ENCODE measurements at regions not wholly inside any gene's neighbourhood (a gene's known extent, or its start where the extent isn't known, plus 50 kb on each side); places are given as distances from the start of the nearest gene placed in this dataset.

DNA sequence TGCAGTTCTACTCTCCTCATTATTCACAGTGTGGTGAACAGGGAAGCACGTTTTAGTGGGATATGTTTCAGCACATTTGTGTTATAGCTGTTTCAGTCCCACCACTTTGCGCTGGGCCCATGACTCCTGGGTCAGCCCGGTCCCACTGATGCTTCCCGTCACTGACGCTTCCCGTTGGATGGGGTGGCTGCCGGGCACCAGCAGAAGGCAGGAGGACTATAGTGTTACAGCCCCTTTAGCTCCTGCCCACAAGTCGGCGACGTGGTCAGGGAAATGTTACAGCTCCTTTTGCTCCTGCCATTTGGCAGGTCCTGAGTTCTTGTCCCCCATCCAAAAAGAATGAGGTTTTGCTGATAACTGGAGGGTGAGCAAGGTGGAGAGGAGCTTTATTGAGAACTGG, 732.2 kb downstream of the NR4A2 start:
- no peak for TF ChIP-seq POLR2A (IDR thresholded peaks at IDR 0.05; ENCODE audit: low read depth, low read length)
- TF ChIP-seq, protein P1, sequence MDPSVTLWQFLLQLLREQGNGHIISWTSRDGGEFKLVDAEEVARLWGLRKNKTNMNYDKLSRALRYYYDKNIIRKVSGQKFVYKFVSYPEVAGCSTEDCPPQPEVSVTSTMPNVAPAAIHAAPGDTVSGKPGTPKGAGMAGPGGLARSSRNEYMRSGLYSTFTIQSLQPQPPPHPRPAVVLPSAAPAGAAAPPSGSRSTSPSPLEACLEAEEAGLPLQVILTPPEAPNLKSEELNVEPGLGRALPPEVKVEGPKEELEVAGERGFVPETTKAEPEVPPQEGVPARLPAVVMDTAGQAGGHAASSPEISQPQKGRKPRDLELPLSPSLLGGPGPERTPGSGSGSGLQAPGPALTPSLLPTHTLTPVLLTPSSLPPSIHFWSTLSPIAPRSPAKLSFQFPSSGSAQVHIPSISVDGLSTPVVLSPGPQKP (IDR thresholded peaks at IDR 0.05; ENCODE audit: borderline replicate concordance, low read depth, low read length) = no peak
- no peak for TF ChIP-seq RFX5 (IDR thresholded peaks at IDR 0.05; ENCODE audit: low read depth, low read length)

All from IMR-90 (cell line).